ENCODE measurements at regions not wholly inside any gene's neighbourhood (a gene's known extent, or its start where the extent isn't known, plus 50 kb on each side); places are given as distances from the start of the nearest gene placed in this dataset.

GRCh38 chr11:130653838-130654636, 205.6 kb downstream of the ADAMTS15 start:
- ChIA-PET POLR2A (no interaction called here), CTCF (no interaction called here)
- TF ChIP-seq BHLHE40 (IDR thresholded peaks at IDR 0.05; ENCODE audit: borderline replicate concordance) = no peak
- no peak for TF ChIP-seq PKNOX1 (IDR thresholded peaks at IDR 0.05)
- no peak for TF ChIP-seq FOXM1 (IDR thresholded peaks at IDR 0.05; ENCODE audit: borderline replicate concordance)
- TF ChIP-seq HDGF (IDR thresholded peaks at IDR 0.05; ENCODE audit: borderline replicate concordance) = no peak
- TF ChIP-seq NFRKB (IDR thresholded peaks at IDR 0.05) = no peak
- no peak for TF ChIP-seq ZNF384 (IDR thresholded peaks at IDR 0.05)
- DNase-seq (ENCODE audit: extremely low spot score) = no peak

GRCh38 chr11:130655300-130655699, 206.9 kb downstream of the ADAMTS15 start:
- DNase-seq (ENCODE audit: extremely low spot score) = no peak
- TF ChIP-seq ARNT (IDR thresholded peaks at IDR 0.05) (no peak), BHLHE40 (IDR thresholded peaks at IDR 0.05; ENCODE audit: borderline replicate concordance) (no peak), LEF1 (IDR thresholded peaks at IDR 0.05; ENCODE audit: borderline replicate concordance) (no peak), L3MBTL2 (conservative IDR thresholded peaks at IDR 0.05) (no peak), SUZ12 (IDR thresholded peaks at IDR 0.05) (no peak), FOXK2 (IDR thresholded peaks at IDR 0.05) (no peak), PKNOX1 (IDR thresholded peaks at IDR 0.05) (no peak), NFRKB (IDR thresholded peaks at IDR 0.05) (no peak), ZNF384 (IDR thresholded peaks at IDR 0.05) (no peak), FOXA1 (IDR thresholded peaks at IDR 0.05) (no peak), HDGF (IDR thresholded peaks at IDR 0.05; ENCODE audit: borderline replicate concordance) (no peak), TARDBP (IDR thresholded peaks at IDR 0.05) (no peak), CTBP1 (IDR thresholded peaks at IDR 0.05; ENCODE audit: borderline replicate concordance) (no peak), ELF4 (IDR thresholded peaks at IDR 0.05) (no peak)
- ChIA-PET CTCF (no interaction called here), POLR2A (no interaction called here)

GRCh38 chr11:130666781-130667251, 218.4 kb downstream of the ADAMTS15 start:
- ChIA-PET CTCF (interaction anchor here (0.7 kb wide), 1 partner anchor 19 kb away, joined by 3 read pairs; no protein-coding TSS in a partner anchor), POLR2A (no interaction called here)
- no peak for DNase-seq (ENCODE audit: extremely low spot score)
- TF ChIP-seq ARNT (IDR thresholded peaks at IDR 0.05) (no peak), SUZ12 (IDR thresholded peaks at IDR 0.05) (no peak), SP1 (IDR thresholded peaks at IDR 0.05) (no peak), NFRKB (IDR thresholded peaks at IDR 0.05) (no peak), ELF4 (IDR thresholded peaks at IDR 0.05) (no peak), HDGF (IDR thresholded peaks at IDR 0.05; ENCODE audit: borderline replicate concordance) (no peak), BHLHE40 (IDR thresholded peaks at IDR 0.05; ENCODE audit: borderline replicate concordance) (no peak), FOXM1 (IDR thresholded peaks at IDR 0.05; ENCODE audit: borderline replicate concordance) (no peak), ZNF384 (IDR thresholded peaks at IDR 0.05) (no peak), PKNOX1 (IDR thresholded peaks at IDR 0.05) (no peak), FOXK2 (IDR thresholded peaks at IDR 0.05) (no peak), FOXA1 (IDR thresholded peaks at IDR 0.05) (no peak), CTBP1 (IDR thresholded peaks at IDR 0.05; ENCODE audit: borderline replicate concordance) (no peak), TARDBP (IDR thresholded peaks at IDR 0.05) (no peak), L3MBTL2 (conservative IDR thresholded peaks at IDR 0.05) (no peak), LEF1 (IDR thresholded peaks at IDR 0.05; ENCODE audit: borderline replicate concordance) (no peak)

GRCh38 chr11:130668751-130669150, 220.3 kb downstream of the ADAMTS15 start:
- CTCF ChIA-PET = no interaction called here
- DNase-seq (ENCODE audit: extremely low spot score) = no peak
- TF ChIP-seq BHLHE40 (IDR thresholded peaks at IDR 0.05; ENCODE audit: borderline replicate concordance) (no peak), SP1 (IDR thresholded peaks at IDR 0.05) (no peak), ARNT (IDR thresholded peaks at IDR 0.05) (no peak), L3MBTL2 (conservative IDR thresholded peaks at IDR 0.05) (no peak), NFRKB (IDR thresholded peaks at IDR 0.05) (no peak), CTBP1 (IDR thresholded peaks at IDR 0.05; ENCODE audit: borderline replicate concordance) (no peak), PKNOX1 (IDR thresholded peaks at IDR 0.05) (no peak), FOXK2 (IDR thresholded peaks at IDR 0.05) (no peak), HDGF (IDR thresholded peaks at IDR 0.05; ENCODE audit: borderline replicate concordance) (no peak), ELF4 (IDR thresholded peaks at IDR 0.05) (no peak), FOXM1 (IDR thresholded peaks at IDR 0.05; ENCODE audit: borderline replicate concordance) (no peak), TARDBP (IDR thresholded peaks at IDR 0.05) (no peak), LEF1 (IDR thresholded peaks at IDR 0.05; ENCODE audit: borderline replicate concordance) (no peak), FOXA1 (IDR thresholded peaks at IDR 0.05) (no peak), SUZ12 (IDR thresholded peaks at IDR 0.05) (no peak), ZNF384 (IDR thresholded peaks at IDR 0.05) (no peak)
- POLR2A ChIA-PET = no interaction called here

- DNase-seq (ENCODE audit: extremely low spot score) = no peak
- TF ChIP-seq SUZ12 (IDR thresholded peaks at IDR 0.05) (no peak), NFRKB (IDR thresholded peaks at IDR 0.05) (no peak), L3MBTL2 (conservative IDR thresholded peaks at IDR 0.05) (no peak), FOXA1 (IDR thresholded peaks at IDR 0.05) (no peak), FOXK2 (IDR thresholded peaks at IDR 0.05) (no peak), LEF1 (IDR thresholded peaks at IDR 0.05; ENCODE audit: borderline replicate concordance) (no peak), PKNOX1 (IDR thresholded peaks at IDR 0.05) (no peak), SP1 (IDR thresholded peaks at IDR 0.05) (no peak), TARDBP (IDR thresholded peaks at IDR 0.05) (no peak), BHLHE40 (IDR thresholded peaks at IDR 0.05; ENCODE audit: borderline replicate concordance) (no peak), FOXM1 (IDR thresholded peaks at IDR 0.05; ENCODE audit: borderline replicate concordance) (no peak)
- ChIA-PET POLR2A (no interaction called here), CTCF (no interaction called here)
Observed at GRCh38 chr11:130670200-130670599, 221.8 kb downstream of the ADAMTS15 start.

All from HEK293T (cell line).